HuH-7.5 (cell line): ENCODE measurements at regions not wholly inside any gene's neighbourhood (a gene's known extent, or its start where the extent isn't known, plus 50 kb on each side); places are given as distances from the start of the nearest gene placed in this dataset.

Experiments
- DNase-seq: peaks from one replicate; pipeline ENCODE4 v3.0.0; 2011; ENCODE audit warnings: low spot score

- no peak for DNase-seq
Measured at GRCh38 chr3:87044409-87044808, 53.5 kb upstream of the VGLL3 start.

GRCh38 chr3:87041191-87041590, 50.2 kb upstream of the VGLL3 start:
- DNase-seq: no peak
